Lung (tissue), 11 donors: ENCODE measurements at regions not wholly inside any gene's neighbourhood (a gene's known extent, or its start where the extent isn't known, plus 50 kb on each side); places are given as distances from the start of the nearest gene placed in this dataset.

Experiments used
- ATAC-seq: fragments of 200-7000 bp; cut with Tn5 transposase; one replicate; pipeline ENCODE4 v1.9.1; 2020; ENCODE audit warnings: moderate number of reproducible peaks; ENCODE audit not compliant: insufficient read depth, low FRiP score
- DNase-seq, 3 donors: peaks; one replicate each; pipeline ENCODE4 v3.0.0-alpha.2; 2013 to 2017
- H3K27ac ChIP-seq, 2 donors: one replicate each; pipeline ENCODE4 v1.5.1; 2013; ENCODE audit warnings: mild to moderate bottlenecking in 2 of 2, moderate library complexity in 2 of 2, control low read depth in 1 of 2, inconsistent platforms in 1 of 2, low read depth in 1 of 2, low read length in 1 of 2
- H3K27me3 ChIP-seq, 3 donors: one replicate each; pipeline ENCODE4 v1.5.1; 2013; ENCODE audit warnings: low read length in 2 of 3; ENCODE audit not compliant: control insufficient read depth in 3 of 3, insufficient read depth in 3 of 3
- H3K36me3 ChIP-seq, 4 donors: one replicate each; pipeline ENCODE4 v1.5.1; 2013; ENCODE audit warnings: low read length in 4 of 4, mild to moderate bottlenecking in 1 of 4, moderate library complexity in 1 of 4; ENCODE audit not compliant: control insufficient read depth in 4 of 4, insufficient read depth in 4 of 4
- H3K4me1 ChIP-seq, 5 donors: one replicate each; pipeline ENCODE4 v1.5.1; 2013; ENCODE audit warnings: low read length in 5 of 5, mild to moderate bottlenecking in 2 of 5, moderate library complexity in 1 of 5; ENCODE audit not compliant: control insufficient read depth in 5 of 5, insufficient read depth in 5 of 5
- H3K4me3 ChIP-seq: one replicate; pipeline ENCODE4 v1.5.1; 2013; ENCODE audit warnings: mild to moderate bottlenecking, control low read depth, moderate library complexity
- H3K9ac ChIP-seq, 2 donors: one replicate each; pipeline ENCODE4 v1.5.1; 2013; ENCODE audit warnings: low read length in 2 of 2, control low read depth in 1 of 2; ENCODE audit not compliant: insufficient read depth in 1 of 2
- H3K9me3 ChIP-seq, 4 donors: one replicate each; pipeline ENCODE4 v1.5.1; 2013; ENCODE audit warnings: low read length in 3 of 4, mild to moderate bottlenecking in 1 of 4, moderate library complexity in 1 of 4; ENCODE audit not compliant: control insufficient read depth in 4 of 4, insufficient read depth in 3 of 4
- WGBS, 2 donors: extraction: QIAGEN DNeasy Blood & Tissue Kit; methylation state at CpG; one replicate each; pipeline ENCODE4 v1.1.7; 2013; 5-methylcytosine and 5-hydroxymethylcytosine counted together
- TF ChIP-seq, protein P1 (sequence below): IDR thresholded peaks from 2 replicates; pipeline ENCODE4 v1.5.1; 2012; ENCODE audit warnings: mild to moderate bottlenecking; ENCODE audit errors: control extremely low read depth, extremely low read depth
- donor health status: control.
- donor health status: control.
- donor health status: Bipolar disorder and iron deficiency.
- donor health status: healthy.
- donor health status: DM: yes; HTN: yes; CAD: no.

DNA sequence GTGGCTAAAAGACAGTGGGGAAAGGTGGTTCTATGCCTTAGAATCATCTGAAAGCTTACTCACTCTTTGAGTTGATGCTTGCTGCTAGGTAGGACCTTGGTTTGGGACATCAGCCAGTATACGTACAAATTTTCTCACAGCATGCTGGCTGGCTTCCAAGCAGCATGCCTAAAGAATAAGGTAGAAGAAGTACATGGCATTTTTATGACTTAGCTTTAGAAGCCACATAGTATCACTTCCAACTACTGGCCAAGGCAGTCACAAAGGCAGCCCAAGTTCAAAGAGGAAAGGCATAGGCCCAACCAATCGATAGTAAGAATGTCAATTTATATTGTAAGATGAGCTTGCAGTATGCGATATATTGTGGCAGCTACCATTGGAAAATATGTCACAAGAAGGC, 284.2 kb upstream of the CAND1 start:
- Histone ChIP-seq H3K4me3 (no peak overlapping the region), H3K27me3 (no peaks in the 10 kb centered on the region), H3K27ac (no peak overlapping the region), H3K9ac (no peak overlapping the region), H3K36me3 (no peaks in the 10 kb centered on the region), H3K9me3 (no peaks in the 10 kb centered on the region), H3K4me1 (no peaks in the 10 kb centered on the region)
- 74 to 79% methylated on average over 3 of the region's 3 CpGs for WGBS, 2 donors
- DNase-seq: peak in 1 of 3 donors; percentile 39
- ATAC-seq: no peak
- TF ChIP-seq, protein P1, sequence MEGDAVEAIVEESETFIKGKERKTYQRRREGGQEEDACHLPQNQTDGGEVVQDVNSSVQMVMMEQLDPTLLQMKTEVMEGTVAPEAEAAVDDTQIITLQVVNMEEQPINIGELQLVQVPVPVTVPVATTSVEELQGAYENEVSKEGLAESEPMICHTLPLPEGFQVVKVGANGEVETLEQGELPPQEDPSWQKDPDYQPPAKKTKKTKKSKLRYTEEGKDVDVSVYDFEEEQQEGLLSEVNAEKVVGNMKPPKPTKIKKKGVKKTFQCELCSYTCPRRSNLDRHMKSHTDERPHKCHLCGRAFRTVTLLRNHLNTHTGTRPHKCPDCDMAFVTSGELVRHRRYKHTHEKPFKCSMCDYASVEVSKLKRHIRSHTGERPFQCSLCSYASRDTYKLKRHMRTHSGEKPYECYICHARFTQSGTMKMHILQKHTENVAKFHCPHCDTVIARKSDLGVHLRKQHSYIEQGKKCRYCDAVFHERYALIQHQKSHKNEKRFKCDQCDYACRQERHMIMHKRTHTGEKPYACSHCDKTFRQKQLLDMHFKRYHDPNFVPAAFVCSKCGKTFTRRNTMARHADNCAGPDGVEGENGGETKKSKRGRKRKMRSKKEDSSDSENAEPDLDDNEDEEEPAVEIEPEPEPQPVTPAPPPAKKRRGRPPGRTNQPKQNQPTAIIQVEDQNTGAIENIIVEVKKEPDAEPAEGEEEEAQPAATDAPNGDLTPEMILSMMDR: no peak

GRCh38 chr12:66999141-66999540, 270.0 kb upstream of the CAND1 start:
- DNase-seq: no peak
- H3K9ac ChIP-seq: no peak overlapping the region
- no peak overlapping the region for H3K27ac ChIP-seq
- H3K9me3 ChIP-seq: no peaks in the 10 kb centered on the region
- H3K4me3 ChIP-seq: no peak overlapping the region
- H3K36me3 ChIP-seq: no peaks in the 10 kb centered on the region
- TF ChIP-seq, protein P1: no peak
- H3K4me1 ChIP-seq: no peaks in the 10 kb centered on the region
- H3K27me3 ChIP-seq: no peaks in the 10 kb centered on the region
- no peak for ATAC-seq
- WGBS, 2 donors: 85 to 94% methylated on average over 1 of the region's 1 CpG

DNA sequence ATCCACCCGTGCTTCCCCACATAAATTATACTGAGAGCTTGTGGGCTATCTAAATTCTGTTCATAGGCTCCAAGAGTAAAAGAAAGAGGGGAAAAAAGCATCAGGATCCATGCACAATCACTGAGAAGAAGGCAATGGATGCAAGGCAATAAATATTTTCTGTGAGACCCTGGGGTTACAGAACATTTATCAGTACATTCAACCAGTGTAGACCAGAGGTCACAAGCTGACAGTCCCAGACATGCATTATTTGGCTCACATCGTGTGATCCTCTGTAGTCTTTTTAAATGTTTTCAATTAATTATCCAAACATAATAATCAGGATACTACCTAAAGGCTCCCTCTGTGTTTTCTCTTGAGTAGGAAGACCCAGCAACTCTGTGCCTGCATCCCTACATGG, 267.9 kb upstream of the CAND1 start:
- no peaks in the 10 kb centered on the region for H3K27me3 ChIP-seq
- H3K4me1 ChIP-seq: no peaks in the 10 kb centered on the region
- no peak for DNase-seq
- H3K4me3 ChIP-seq: no peak overlapping the region
- no peak overlapping the region for H3K9ac ChIP-seq
- TF ChIP-seq, protein P1: no peak
- no peak for ATAC-seq
- H3K36me3 ChIP-seq: no peaks in the 10 kb centered on the region
- no peak overlapping the region for H3K27ac ChIP-seq
- 65 to 72% methylated on average over 2 of the region's 2 CpGs for WGBS, 2 donors
- peaks cover 0 to 2% (median 0%) of the 10 kb centered on the region in 4 donors for H3K9me3 ChIP-seq

DNA sequence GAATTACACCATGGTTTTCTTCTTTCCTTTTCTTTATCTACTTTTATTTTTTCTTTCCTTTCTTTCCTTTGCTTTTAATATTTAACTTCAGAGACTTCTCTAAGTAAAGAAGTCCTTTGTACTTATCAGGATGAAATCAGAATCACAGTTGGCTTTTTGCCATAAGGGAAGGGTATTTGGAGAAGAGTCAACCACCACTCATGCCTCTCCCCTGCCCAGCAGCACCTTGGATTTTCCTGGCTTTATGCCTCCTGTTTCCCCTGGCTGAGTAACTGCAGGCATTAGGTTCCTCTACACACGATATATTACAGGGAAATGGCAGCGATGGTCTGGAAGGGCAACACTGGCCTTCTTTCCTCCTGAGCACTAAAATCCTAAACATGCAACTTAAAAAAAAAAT, 266.4 kb upstream of the CAND1 start:
- Histone ChIP-seq H3K4me3 (no peak overlapping the region), H3K9me3 (peaks cover 0 to 2% (median 0%) of the 10 kb centered on the region in 4 donors), H3K4me1 (no peaks in the 10 kb centered on the region), H3K27ac (no peak overlapping the region), H3K36me3 (no peaks in the 10 kb centered on the region), H3K9ac (no peak overlapping the region), H3K27me3 (no peaks in the 10 kb centered on the region)
- no peak for DNase-seq
- WGBS, 2 donors: 55 to 68% methylated on average over 2 of the region's 2 CpGs
- TF ChIP-seq, protein P1: no peak
- no peak for ATAC-seq
